Left ventricle myocardium inferior (tissue), 1 donor: ENCODE measurements at regions not wholly inside any gene's neighbourhood (a gene's known extent, or its start where the extent isn't known, plus 50 kb on each side); places are given as distances from the start of the nearest gene placed in this dataset.
"Not testable (repeated sequence)": the region's sequence is repeated elsewhere in the genome, so short reads cannot be mapped to it uniquely, and the experiment has no call there.

Experiments
- DNase-seq: peaks from one replicate; pipeline ENCODE4 v3.0.0-alpha.2; 2020
- H3K27ac ChIP-seq: fragments of 200-600 bp; replicated peaks from 2 replicates; pipeline ENCODE4 v1.8.0; 2021
- H3K27me3 ChIP-seq: fragments of 200-600 bp; 2 replicates; pipeline ENCODE4 v1.8.0; 2021; ENCODE audit warnings: low read depth
- H3K36me3 ChIP-seq: fragments of 200-600 bp; 2 replicates; pipeline ENCODE4 v1.8.0; 2021
- H3K4me1 ChIP-seq: fragments of 200-600 bp; 2 replicates; pipeline ENCODE4 v1.8.0; 2021
- H3K4me3 ChIP-seq: fragments of 200-600 bp; 2 replicates; pipeline ENCODE4 v1.8.0; 2021; ENCODE audit warnings: mild to moderate bottlenecking, moderate library complexity
- H3K9me3 ChIP-seq: fragments of 200-600 bp; replicated peaks from 2 replicates; pipeline ENCODE4 v1.8.0; 2021
- CTCF ChIP-seq: fragments of 200-600 bp; IDR thresholded peaks from 2 replicates; pipeline ENCODE4 v1.8.0; 2021; ENCODE audit warnings: antibody characterized with exemption, mild to moderate bottlenecking, borderline replicate concordance
- intact Hi-C: fragments of 100-400 bp; cut with micrococcal nuclease; formaldehyde crosslinking; loops from one replicate; pipeline ENCODE4 v1.11.0; 2022
- donor health status: DM: no; HTN: yes; CAD: no; lungs with severe emphysema.

- DNase-seq = peak; percentile 52
- peaks cover 6% of the 10 kb centered on the region for H3K9me3 ChIP-seq
- TF ChIP-seq CTCF = no peak
- no peak overlapping the region for H3K4me3 ChIP-seq
- no peak overlapping the region for H3K27ac ChIP-seq
- no peaks in the 10 kb centered on the region for H3K36me3 ChIP-seq
- intact Hi-C loops = no loop called here
- no peaks in the 10 kb centered on the region for H3K27me3 ChIP-seq
- peaks cover 3% of the 10 kb centered on the region for H3K4me1 ChIP-seq
Observed at GRCh38 chr12:126936181-126936851, 1330.7 kb upstream of the TMEM132C start.

GRCh38 chr12:126937431-126937830, 1329.5 kb upstream of the TMEM132C start:
- Histone ChIP-seq H3K4me1 (peaks cover 3% of the 10 kb centered on the region), H3K27me3 (no peaks in the 10 kb centered on the region), H3K36me3 (no peaks in the 10 kb centered on the region), H3K27ac (no peak overlapping the region), H3K9me3 (peaks cover 14% of the 10 kb centered on the region), H3K4me3 (no peak overlapping the region)
- no peak for DNase-seq
- no peak for TF ChIP-seq CTCF
- intact Hi-C loops = no loop called here

DNA sequence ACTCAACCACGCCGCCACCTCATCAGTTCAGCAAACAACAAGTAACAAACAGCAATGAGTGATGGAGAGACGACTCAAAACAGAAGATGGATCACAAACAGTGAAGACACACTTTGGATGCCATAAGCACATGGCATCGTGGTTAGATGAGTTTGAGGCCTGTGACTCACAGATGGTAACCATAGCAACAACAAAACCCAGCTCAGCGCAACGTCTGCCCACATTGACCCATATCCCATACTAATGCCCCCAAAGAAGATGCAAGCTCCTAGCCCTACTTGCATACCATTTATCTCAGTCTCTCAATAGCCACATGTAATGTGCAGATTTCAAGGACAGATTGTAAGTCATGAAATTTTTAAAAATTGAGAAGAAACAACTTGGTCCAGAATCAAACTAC, 1322.3 kb upstream of the TMEM132C start:
- peaks cover 14% of the 10 kb centered on the region for H3K9me3 ChIP-seq
- no peaks in the 10 kb centered on the region for H3K36me3 ChIP-seq
- intact Hi-C loops = no loop called here
- no peak for DNase-seq
- TF ChIP-seq CTCF = no peak
- no peaks in the 10 kb centered on the region for H3K4me1 ChIP-seq
- H3K27me3 ChIP-seq = no peaks in the 10 kb centered on the region
- H3K27ac ChIP-seq = no peak overlapping the region
- H3K4me3 ChIP-seq = no peak overlapping the region

DNA sequence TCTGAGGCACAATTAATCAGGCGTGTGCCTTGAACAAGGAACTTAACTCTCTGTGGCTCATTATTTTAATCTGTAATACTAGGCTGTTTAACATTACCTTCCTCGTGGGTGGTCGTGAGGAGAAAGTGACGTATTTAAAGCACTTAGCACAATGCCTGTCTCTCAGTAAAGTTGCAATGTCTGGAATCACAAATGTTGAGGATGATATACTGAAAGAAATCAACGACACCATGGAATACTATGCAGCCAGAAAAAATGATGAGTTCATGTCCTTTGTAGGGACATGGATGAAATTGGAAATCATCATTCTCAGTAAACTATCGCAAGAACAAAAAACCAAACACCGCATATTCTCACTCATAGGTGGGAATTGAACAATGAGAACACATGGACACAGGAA, 1320.0 kb upstream of the TMEM132C start:
- H3K27ac ChIP-seq, H3K36me3 ChIP-seq, DNase-seq, H3K4me3 ChIP-seq, H3K4me1 ChIP-seq, H3K27me3 ChIP-seq, H3K9me3 ChIP-seq, intact Hi-C loops: not testable (repeated sequence)

DNA sequence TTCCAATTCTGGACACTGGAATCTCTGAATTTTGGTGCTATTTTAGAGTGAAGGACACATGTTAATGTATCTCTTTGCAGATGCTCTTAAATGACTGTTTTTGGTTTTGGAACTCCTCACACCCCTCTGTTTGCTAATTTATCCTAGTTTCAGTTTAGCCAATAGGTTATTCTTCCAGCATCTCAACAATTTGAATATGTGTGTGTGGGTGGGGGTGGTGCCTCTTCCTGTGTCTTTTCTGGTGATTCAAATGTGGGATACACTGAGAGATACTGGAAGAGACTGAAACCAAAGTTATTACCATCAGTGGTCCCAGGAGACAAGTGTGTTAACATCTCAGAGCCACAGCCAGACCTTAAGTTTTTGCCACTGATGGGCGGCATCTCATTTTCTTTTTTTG, 1317.4 kb upstream of the TMEM132C start:
- Histone ChIP-seq H3K27me3 (no peaks in the 10 kb centered on the region), H3K36me3 (no peaks in the 10 kb centered on the region), H3K27ac (no peak overlapping the region), H3K9me3 (no peaks in the 10 kb centered on the region), H3K4me1 (no peaks in the 10 kb centered on the region), H3K4me3 (no peak overlapping the region)
- no peak for TF ChIP-seq CTCF
- no peak for DNase-seq
- intact Hi-C loops = no loop called here

DNA sequence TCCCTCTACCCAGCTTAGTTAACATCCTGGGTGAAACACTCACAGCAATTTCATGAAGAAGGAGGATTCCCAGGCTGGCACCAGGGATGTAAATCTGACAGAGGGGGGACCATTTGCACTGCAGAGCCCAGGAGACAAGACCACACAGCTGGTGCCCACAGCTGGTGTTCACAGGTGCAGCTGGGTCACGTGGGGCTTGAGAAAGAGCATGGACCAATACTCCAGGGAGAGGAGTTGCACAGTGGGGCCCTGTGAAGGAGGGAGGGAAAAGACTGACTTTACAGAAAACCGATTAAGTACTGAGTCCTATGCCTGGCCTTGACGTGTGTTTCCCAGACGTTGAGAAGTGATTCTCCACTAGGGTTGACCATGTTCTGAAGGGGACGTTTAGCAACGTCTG, 1316.7 kb upstream of the TMEM132C start:
- DNase-seq = no peak
- no peaks in the 10 kb centered on the region for H3K36me3 ChIP-seq
- intact Hi-C loops = no loop called here
- H3K4me3 ChIP-seq = no peak overlapping the region
- no peaks in the 10 kb centered on the region for H3K27me3 ChIP-seq
- H3K27ac ChIP-seq = no peak overlapping the region
- no peak for TF ChIP-seq CTCF
- no peaks in the 10 kb centered on the region for H3K4me1 ChIP-seq
- H3K9me3 ChIP-seq = no peaks in the 10 kb centered on the region
